Endometrial microvascular endothelial cells (primary cell): ENCODE measurements at regions not wholly inside any gene's neighbourhood (a gene's known extent, or its start where the extent isn't known, plus 50 kb on each side); places are given as distances from the start of the nearest gene placed in this dataset.
"Not testable (repeated sequence)": the region's sequence is repeated elsewhere in the genome, so short reads cannot be mapped to it uniquely, and the experiment has no call there.

Source experiments
- in situ Hi-C: cut with HindIII; loops from 2 replicates; pipeline ENCODE4 v1.10.0; 2017; ENCODE audit warnings: low sequenced_read_pairs, low pct_unique_long_range_greater_than_20kb; ENCODE audit errors: inconsistent ontology term

- in situ Hi-C loops: not testable (repeated sequence)
Measured at GRCh38 chr6:75031102-75031501, 174.8 kb downstream of the COL12A1 start.

GRCh38 chr6:75029333-75029732, 176.5 kb downstream of the COL12A1 start:
- in situ Hi-C loops: no loop called here

- in situ Hi-C loops: no loop called here
Measured at GRCh38 chr6:75025371-75025770, 180.5 kb downstream of the COL12A1 start.

DNA sequence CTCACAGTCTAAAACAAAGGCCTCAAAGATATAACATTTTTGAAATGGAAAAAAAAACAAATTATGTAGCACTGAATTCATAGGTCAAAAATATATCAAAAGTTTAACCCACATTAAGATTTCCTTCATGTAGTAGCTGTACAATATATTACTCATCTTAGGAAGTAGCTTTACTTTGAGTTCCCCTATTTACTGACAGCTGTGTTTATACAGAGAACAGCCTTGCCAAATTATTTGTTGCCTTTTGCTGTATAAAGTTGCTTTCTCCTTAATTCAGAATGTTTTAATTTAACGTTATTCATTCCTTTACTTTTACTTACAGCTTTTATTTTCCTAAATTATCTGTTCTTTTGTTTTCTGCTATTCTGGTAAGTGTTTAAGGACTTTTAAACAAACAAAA, 181.0 kb downstream of the COL12A1 start:
- in situ Hi-C loops: no loop called here

DNA sequence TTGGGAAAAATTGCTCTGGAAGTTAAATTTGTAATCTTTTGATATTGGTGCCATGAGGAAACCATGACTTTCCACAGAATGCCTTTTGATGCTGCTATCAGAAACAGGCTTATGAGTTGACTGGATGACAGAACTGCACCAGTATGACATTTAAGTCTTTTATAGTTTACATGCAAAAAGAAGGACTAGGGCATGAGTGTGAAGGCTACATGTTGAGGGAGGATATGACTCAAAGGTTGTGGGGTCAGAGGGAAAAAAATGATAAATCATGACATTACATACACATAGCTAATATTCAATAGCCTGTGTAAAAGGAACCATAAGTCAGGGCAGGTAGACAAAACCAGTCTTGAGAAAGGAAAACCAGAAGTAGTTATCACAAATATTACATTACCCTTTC, 182.2 kb downstream of the COL12A1 start:
- in situ Hi-C loops: no loop called here

DNA sequence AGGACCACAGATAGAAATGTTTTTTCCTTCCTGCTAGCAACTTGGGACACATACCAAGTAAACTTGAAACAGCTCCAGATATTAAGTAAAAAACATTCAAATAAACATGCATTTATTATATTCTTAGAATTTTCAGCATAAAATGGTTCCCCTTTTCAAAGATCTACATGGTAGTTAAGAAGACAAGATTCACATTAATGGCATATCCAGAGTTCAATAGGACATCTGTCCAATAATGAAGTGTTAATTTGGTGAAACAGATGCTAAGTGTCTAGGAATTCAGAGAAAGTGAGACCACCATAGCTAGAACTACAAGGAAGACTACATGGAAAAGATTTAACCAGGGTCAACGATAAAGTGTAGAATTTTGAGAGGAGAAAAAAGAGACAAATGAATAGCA, 184.9 kb downstream of the COL12A1 start:
- in situ Hi-C loops: no loop called here

DNA sequence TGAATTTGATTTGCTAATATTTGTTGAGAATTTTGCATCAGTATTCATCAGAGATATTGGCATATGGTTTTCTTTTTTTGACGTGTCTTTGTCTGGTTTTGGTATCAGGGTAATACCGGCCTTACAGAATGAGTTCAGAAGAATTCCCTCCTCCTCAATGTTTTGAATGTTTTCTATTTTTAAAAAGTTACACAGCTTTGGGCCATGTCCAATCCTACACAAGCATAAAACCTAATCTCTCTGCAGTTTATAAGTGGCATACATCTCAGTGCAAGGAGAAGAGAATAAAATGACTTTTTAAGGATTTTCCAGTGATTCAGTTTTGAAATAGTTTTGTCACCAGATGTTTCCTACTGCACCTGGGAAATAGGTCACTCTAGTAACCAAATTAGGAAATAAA, 185.5 kb downstream of the COL12A1 start:
- in situ Hi-C loops: no loop called here

DNA sequence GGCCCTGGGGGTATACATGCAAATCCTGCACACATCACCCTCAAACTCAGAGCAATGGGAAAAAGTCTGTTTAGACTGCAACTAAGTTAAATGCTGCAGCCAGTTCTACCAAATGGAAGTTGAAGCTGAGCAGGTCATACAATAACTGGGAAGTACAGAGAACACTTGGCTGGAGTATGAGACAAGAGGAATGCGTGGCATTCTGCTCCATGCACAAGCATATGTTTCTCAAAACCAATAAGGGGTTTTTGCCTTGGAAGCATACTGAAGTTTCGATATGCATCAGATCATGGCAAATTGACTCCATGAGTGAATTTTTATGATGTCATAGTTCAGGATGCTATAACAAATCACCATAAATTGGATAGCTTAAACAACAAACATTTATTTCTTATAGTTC, 193.8 kb downstream of the COL12A1 start:
- in situ Hi-C loops: no loop called here

DNA sequence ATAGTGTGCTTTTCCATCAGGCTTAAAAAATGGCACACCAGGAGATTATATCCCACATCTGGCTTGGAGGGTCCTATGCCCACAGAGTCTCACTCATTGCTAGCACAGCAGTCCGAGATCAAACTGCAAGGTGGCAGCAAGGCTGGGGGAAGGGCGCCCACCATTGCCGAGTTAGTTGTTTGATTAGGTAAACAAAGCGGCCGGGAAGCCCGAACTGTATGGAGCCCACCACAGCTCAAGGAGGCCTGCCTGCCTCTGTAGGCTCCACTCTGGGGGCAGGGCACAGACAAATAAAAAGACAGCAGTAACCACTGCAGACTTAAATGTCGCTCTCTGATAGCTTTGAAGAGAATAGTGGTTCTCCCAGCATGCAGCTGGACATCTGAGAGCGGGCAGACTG, 201.9 kb downstream of the COL12A1 start:
- in situ Hi-C loops: not testable (repeated sequence)

DNA sequence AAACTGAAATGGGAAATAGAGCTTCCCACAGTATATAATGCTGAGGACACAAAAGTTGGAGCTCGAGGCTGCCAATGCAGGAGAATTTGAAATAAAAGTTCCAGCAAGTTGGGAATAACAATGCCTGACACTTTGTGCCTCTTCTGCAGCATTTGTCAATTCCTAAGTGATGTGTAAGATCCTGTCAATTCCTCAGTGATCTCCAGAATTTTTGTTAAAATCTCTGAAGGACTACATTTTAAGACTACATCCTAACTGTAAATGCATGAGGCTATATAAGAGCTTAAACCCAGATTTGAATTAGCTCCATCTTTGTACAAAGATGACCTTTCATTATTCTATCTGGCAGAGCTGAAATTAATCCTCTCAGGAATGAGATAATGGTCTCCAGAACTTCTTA, 208.2 kb downstream of the COL12A1 start:
- in situ Hi-C loops: no loop called here

DNA sequence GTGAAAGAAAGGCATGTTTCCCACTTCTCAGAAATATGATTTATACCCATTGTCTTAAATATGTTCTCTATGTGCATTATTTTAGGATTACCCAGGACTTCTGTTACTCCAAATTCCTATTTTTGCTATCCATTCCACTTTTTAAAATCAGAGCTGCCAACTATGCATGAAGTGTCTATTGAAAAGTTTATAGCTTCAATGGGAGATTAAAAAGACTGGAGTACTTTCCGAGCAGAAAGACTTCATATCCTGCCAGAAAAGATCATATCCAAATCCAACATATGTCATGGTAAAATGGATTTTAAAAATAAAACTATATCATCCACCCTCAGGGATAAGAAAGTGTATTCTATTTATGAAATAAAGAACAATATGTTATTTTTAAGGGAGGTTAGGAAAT, 212.7 kb downstream of the COL12A1 start:
- in situ Hi-C loops: no loop called here

- in situ Hi-C loops: no loop called here
Measured at GRCh38 chr6:74991573-74992332, 214.1 kb downstream of the COL12A1 start.

DNA sequence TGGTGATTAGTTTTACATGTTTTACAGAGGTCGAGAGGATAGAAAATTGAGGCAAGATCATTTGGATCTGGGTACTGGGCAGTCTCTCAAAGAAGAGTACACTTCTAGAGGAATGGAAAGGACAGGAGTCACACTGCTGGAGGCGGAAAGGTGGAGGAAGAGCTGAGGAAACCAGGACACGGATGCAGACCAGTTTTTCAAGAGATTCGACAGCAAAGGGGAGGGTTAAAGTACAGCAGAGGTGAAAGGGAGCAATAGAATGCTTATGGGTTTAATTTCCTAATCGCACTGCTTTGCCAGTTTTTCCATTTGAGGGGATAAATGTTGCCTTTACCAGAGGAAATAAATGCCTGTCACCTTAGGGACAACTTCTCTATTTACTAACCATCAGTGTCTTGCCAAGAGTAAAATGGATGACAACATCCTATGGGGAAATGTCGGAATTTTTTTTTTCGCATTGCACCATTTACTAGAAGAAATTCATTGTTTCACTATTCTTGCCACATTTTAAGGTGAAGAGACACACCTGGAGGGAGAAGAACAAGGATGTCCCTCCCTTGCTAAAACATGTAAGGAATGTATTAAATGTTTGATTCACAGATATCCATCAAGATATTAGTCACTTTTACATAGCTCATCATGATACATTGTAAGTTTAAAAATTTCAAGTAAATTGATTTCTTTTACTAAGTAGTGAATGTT, 226.6 kb downstream of the COL12A1 start:
- in situ Hi-C loops: no loop called here

GRCh38 chr6:74976701-74977100, 229.2 kb downstream of the COL12A1 start:
- in situ Hi-C loops: no loop called here

DNA sequence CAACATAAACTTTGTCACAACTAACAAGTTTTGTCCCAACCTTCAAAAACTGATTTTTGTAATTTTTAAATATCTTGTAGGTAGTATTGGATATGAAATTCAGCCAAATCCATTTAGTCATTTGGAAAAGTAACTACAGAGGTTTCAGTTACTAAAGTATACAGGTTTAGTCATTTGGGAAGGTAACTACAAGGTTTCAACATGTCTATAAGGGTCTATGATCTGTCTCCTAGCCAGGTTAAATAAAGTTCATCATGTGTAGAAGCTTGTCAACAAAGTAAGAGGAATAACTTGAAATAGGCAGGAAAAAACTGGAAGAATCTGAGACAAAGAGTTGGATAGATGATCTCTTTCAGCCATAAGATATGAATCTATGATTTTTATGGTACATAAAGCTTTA, 229.8 kb downstream of the COL12A1 start:
- in situ Hi-C loops: no loop called here

DNA sequence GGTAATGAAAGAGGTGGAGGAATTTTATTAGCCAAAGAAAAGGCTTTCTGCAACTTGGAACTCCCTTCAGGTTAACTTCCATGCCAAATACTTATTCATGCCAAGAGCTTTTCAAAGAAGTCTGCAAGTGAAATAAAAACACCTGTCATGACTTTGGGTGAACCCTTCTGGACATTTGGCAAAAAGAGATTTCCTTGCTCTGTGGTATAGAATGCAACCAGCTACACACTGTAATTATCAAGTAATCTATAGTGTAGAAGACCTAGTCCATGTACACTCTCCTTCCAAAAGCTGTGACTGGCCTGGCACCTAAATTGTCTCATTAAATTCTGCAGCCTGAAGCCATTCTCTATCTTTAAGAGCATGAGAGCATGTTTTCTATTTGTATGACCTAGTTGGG, 232.3 kb downstream of the COL12A1 start:
- in situ Hi-C loops: no loop called here

- in situ Hi-C loops: no loop called here
Measured at GRCh38 chr6:74971633-74972032, 234.2 kb downstream of the COL12A1 start.

DNA sequence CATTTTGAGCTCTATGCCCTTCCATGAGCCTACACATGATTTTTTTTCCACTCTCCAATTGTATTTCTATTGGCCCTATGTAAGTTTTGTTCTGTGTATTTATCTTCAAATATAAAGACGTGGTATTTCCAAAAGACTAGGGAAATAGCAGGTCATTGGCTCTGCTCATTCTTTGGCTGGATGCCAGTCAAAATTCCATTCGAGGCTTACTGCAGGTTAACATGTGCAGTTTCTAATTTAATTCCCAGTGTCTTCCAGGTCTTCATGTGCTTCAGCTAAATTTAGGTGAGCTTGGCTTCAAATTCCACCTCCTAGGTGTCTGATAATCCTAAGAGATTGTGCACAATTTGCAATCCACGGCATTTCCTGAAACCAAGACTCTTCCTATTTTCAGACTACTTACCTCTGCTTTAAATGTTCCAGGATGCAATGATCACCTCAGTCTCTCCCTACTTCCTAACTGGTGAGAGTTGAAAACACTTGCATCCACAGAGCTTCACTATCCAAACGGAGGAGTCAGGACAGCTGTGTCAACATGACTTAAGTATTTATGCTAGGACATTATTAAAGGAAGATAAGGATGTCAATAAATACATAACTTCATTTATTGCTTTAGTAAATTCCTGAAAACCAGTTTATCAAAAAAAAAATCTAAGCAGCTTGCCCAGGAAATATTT, 236.1 kb downstream of the COL12A1 start:
- in situ Hi-C loops: no loop called here

GRCh38 chr6:74967821-74968220, 238.0 kb downstream of the COL12A1 start:
- in situ Hi-C loops: no loop called here

GRCh38 chr6:74966712-74967111, 239.1 kb downstream of the COL12A1 start:
- in situ Hi-C loops: no loop called here
